HG03571 (cell line): ENCODE measurements at regions not wholly inside any gene's neighbourhood (a gene's known extent, or its start where the extent isn't known, plus 50 kb on each side); places are given as distances from the start of the nearest gene placed in this dataset.
A peak's percentile ranks its signal among the peaks of the same experiment; 100 is the strongest.
"Not testable (repeated sequence)": the region's sequence is repeated elsewhere in the genome, so short reads cannot be mapped to it uniquely, and the experiment has no call there.

Experiments
- ATAC-seq: cut with Tn5 transposase; IDR thresholded peaks from one replicate; pipeline ENCODE4 v1.9.1; 2021; ENCODE audit not compliant: unreplicated experiment

GRCh38 chr6:14883921-14884320 lies 361.9 kb upstream of the JARID2 start:
- ATAC-seq: no peak

DNA sequence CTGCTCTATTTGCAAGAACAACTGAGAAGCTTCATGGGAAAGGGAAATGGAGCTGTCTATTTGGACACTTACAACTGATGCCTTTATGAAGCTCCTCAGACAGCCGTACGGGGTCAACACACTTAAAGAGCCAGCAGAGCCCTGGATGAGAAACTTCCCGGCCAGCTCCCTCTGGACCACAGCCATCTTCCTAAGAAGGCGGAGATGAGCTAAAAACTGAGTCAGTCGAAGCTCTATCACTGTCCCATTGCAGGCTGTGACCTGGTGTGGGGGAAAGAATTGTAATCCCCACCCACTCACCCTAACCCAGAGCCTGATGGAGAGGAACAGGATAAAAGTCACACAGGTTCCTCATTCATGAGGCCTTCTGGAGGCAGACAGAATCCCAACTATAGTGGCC lies 360.4 kb upstream of the JARID2 start:
- ATAC-seq: no peak

DNA sequence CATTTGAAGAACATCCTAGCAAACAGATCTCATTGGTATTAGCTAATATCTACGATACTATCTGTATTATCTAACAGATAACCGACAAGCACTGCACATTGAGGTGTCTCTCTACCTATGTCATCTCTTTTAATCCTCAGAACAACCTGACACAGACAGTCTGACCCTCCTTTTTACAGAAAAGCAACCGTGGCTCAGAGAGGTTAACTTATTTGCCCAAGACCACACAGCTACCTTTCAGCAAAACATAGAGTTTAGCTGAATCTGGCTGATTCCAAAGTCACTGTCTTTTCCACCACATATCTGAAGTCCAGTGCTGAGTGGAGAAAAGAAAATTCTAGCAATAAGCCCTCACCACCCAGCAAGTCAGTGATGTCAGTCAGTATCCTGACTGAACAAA lies 358.7 kb upstream of the JARID2 start:
- no peak for ATAC-seq

DNA sequence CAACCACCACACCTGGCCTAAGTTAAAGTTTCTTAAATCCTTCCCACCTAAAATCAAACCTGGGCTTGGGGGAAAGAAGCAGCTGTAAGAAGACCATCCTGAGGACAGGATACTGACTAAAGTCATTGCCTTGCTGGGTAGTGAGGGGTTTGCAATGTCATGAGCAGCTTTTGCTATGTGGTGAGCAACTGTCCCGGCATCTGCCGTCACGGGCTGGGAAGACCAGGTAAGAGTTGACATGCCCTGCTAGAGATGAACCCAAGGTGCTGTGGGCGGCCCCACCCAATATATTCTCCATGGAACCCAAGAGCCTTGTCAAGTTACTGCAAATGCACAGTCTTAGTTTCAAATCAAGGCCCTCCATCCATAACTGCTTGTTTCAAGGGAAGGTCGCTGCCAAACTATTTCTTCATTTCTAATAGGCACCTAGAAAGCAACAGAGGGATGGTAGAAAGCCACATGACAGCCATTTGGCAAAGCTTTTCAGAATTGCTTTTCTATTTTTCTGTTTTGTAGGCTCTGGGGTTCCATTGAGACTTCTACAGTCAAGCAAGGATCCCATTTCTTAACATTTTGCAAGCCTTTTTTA lies 357.8 kb upstream of the JARID2 start:
- no peak for ATAC-seq

DNA sequence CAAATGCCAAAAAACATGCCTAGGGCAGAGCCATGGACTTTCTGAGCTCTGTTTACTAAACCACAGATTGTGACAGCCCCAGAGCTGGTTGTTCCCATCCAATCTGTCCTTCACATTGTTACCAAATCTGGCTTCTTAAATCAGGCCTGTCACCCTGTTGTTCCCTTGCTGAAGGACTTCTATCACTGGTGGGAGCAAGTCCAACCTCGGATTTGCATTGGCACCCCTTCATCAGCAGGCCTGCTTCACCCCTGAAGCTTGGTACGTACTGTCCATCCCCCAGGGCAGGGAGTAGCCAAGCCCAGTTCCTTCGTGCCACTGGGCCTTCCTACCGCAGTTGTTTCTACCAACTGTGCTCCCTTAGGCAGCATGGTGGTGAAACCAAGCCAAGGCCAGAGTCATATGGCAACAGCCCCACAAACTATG lies 357.3 kb upstream of the JARID2 start:
- ATAC-seq: no peak

GRCh38 chr6:14889188-14889587 lies 356.7 kb upstream of the JARID2 start:
- no peak for ATAC-seq

- no peak for ATAC-seq
Observed at GRCh38 chr6:14889611-14890593, 356.0 kb upstream of the JARID2 start.

GRCh38 chr6:14891820-14892375 lies 354.0 kb upstream of the JARID2 start:
- ATAC-seq: not testable (repeated sequence)

GRCh38 chr6:14894105-14894504 lies 351.8 kb upstream of the JARID2 start:
- ATAC-seq: no peak

GRCh38 chr6:14896475-14896874 lies 349.4 kb upstream of the JARID2 start:
- no peak for ATAC-seq

DNA sequence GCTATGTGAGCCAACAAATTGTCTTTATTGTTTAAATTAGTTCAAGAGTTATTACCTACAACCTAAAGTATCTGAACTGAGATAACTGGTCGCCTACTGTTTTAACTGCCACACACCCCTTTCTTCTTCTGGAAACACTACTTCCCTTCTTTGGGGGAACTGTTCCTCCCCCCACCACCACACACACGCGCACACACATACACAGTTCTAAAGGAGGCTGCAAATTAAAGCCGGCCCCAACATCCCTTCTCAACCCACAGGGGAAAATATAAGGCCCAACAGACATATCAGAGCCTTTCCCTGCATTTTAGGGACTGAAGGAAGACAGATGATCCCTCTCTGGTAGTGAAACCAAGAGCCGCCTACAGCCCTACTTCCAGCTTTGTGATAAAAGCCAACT lies 348.0 kb upstream of the JARID2 start:
- ATAC-seq: no peak

- ATAC-seq: not testable (repeated sequence)
Observed at GRCh38 chr6:14899441-14899840, 346.4 kb upstream of the JARID2 start.

- no peak for ATAC-seq
Observed at GRCh38 chr6:14900919-14901318, 344.9 kb upstream of the JARID2 start.

DNA sequence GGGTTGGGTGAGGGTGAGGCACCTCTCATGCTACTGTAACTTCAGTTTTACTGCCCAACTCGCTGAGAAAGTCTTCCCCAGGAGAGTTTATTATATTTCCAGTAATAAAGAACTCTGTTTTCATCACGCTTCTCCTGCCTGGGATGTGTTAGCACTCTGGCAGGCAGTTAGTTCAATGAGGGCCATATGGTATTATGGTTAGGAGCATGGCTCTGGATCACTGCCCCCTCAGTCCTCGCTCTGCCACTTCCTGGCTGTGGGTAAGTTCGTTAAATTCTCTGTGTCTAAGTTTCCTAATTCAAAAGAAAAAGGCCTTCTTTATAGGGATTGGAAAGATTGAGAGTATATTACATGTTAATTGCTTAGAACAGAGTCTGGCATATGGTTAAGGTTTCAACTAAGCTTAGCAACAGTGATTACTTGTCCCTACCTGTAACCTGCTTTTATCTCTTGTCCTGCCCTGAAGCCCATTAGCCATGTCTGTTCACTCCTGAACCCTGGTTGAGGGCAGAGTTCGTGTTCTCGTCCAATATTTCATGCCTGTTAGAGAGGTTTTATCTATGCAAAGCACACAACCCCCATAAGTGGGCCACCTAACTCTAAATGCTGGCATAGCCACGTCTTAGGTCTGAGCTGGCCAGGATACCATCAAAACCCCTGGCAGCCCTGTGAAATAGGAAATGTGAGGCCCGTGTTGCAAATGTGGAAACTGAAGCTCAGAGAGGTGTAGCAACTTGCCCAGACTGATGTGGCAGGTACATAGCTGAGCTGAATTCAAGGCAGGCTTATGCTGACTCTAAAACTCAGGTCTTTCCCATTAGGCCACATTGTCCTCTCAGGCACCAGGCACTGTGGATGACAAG lies 342.5 kb upstream of the JARID2 start:
- ATAC-seq: no peak

DNA sequence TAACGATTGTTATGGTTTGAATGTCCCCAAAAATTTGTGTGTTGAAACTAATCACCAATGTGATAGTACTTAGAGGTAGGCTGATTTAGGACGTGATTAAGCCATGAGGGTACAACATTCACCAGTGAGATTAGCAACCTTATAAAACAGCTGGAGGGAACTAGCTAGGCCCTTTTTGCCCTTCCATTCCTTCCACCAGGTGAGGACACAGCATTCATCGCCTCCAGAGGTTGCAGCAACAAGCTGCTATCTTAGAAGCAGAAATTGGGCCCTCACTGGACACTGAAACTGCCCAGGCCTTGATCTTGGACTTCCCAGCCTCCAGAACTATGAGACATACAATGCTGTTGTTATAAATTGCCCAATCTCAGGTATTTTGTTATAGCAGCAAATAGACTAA lies 340.7 kb upstream of the JARID2 start:
- ATAC-seq: no peak

- ATAC-seq: no peak
Observed at GRCh38 chr6:14906621-14907020, 339.2 kb upstream of the JARID2 start.

GRCh38 chr6:14910692-14911547 lies 334.9 kb upstream of the JARID2 start:
- ATAC-seq: peak; percentile 93

GRCh38 chr6:14912226-14912625 lies 333.6 kb upstream of the JARID2 start:
- ATAC-seq: no peak

GRCh38 chr6:14912706-14913105 lies 333.2 kb upstream of the JARID2 start:
- no peak for ATAC-seq

- ATAC-seq: no peak
Observed at GRCh38 chr6:14913931-14914330, 331.9 kb upstream of the JARID2 start.
